GM19240 (cell line): ENCODE measurements at regions not wholly inside any gene's neighbourhood (a gene's known extent, or its start where the extent isn't known, plus 50 kb on each side); places are given as distances from the start of the nearest gene placed in this dataset.

ENCODE experiments used
- DNase-seq: peaks from one replicate; pipeline ENCODE4 v3.0.0; 2011; ENCODE audit warnings: low spot score; ENCODE audit not compliant: insufficient read length

DNA sequence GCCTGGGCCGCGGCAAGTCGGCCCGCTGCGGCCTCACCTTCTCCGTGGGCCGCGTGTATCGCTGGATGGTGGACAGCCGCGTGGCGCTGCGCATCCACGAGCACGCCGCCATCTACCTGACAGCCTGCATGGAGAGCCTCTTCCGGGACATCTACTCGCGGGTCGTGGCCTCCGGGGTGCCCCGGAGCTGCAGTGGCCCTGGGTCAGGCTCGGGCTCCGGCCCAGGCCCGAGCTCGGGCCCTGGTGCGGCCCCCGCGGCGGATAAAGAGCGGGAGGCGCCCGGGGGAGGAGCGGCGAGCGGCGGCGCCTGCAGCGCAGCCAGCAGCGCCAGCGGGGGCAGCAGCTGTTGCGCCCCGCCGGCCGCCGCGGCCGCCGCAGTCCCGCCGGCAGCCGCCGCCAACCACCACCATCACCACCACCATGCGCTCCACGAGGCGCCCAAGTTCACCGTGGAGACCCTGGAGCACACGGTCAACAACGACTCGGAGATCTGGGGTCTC is 226.2 kb upstream of the CRY1 start:
- no peak for DNase-seq

DNA sequence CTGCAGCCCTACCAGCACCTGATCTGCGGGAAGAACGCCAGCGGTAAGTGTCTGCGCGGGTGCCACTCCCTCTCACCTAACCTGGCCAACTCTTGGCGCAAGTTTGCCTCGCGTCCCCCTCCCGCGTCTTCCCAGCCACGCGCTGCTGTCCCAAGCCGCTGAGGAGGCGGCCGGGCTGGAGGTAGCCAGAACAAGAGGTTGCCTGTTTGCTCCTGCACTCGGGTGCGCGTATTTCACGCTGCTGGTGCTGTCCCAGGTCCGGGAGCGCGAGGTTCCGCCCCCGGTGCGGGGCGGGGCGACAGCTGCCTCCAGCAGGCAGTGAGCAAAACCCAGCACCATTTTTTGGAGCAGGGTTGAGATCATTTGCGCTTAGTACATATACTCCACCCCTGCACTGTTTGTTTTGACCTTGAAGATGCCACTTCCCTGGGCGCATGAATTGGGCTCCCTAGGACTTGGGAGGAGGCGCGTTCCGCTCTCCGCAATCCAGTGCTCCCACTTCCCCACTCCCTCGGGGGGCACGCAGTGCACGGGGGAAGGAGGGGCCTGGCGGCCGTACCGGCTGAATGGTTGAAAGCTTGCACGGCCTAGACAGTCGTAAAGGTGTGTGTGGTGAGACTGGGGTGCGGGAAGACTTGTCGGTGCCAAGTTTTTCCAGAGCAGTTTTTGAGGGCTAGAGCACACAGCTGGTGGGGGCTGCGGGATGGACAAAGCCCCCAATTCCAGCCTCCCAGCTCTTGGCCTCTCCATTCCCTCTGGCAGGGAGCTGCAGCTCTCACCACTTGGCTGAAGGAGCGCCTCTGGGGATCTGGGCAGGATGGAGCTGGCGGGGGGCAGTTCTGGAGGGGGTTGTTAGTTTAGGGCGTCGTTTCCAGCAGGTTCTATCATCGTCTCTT is 226.9 kb upstream of the CRY1 start:
- DNase-seq, result no peak

DNA sequence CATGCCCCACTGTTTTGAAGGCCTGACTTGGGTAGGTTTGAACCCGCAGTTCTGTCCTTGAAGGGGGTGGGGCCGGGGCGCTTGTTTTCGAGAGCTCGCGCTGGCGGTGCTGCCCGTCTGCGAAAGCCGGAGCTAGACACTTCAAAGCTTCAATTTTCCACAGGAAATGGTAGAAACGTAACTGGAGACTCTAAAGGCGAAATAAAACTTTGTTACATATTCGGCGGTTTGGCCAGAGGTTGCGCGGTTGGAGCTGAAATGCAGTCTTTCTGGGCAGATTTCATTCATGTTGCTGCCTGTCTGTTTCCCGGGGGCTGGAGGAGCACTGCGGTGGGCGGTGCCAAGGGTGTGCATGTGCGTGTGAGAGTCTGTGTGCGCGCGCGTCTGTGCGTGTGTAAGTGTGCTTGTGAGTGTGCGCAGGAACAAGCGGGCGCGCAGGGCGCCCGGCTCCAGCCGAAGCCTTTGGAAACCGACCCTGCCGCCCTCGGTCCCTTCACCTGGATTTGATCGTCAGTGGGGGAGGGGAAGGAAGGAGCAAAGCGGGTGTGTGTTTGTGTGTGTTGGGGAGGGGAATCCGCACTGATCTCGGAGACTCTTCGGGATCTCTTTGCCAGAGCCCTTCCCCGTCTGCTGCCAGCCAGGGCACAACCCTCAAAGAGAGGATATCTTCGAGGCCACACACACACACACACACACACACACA is 227.7 kb upstream of the CRY1 start:
- DNase-seq, result no peak

DNA sequence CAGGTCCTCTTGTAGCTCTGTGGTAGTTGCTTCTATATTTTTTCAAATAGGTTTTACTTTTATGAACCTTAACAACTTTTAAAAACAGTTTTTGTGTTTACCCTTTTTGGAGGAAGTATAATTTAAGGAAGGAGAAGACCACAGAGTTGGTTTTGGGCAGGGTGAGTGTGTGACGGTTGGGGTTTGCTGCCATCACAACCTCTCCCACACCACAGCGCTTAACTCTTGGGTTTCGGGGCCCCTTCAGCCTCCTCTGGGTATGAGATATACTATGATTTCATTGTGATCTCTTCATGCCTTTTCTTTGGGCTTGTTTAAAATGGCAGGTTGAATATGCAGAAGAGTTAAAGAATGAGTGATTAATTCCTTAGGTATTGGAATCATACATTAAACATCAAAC is 228.7 kb upstream of the CRY1 start:
- no peak for DNase-seq

DNA sequence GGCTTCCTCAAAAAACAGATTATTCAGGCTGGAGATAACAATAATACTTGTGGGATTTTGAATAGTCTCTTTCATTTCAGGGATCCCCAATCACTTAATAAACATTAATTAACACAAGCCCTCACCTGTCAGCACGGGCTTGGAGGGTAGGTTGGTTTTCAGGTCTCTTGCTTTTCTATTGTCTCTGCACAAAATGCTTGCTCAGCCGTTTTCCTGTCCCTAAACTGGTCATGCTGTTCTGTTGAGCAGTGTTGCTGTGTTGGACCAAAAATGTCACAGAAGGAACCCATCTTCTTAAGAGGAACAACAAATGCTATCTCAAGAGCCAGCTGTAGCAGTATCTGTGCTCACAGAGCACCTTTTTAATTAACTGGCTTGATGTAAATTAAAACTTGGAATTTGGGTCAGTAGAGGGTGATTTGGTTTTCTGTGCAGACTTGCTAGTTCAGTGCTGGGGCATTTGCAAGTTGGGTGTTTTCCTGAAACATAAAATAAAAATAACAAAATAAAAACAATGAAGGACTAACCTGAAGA is 231.8 kb upstream of the CRY1 start:
- DNase-seq, result no peak

DNA sequence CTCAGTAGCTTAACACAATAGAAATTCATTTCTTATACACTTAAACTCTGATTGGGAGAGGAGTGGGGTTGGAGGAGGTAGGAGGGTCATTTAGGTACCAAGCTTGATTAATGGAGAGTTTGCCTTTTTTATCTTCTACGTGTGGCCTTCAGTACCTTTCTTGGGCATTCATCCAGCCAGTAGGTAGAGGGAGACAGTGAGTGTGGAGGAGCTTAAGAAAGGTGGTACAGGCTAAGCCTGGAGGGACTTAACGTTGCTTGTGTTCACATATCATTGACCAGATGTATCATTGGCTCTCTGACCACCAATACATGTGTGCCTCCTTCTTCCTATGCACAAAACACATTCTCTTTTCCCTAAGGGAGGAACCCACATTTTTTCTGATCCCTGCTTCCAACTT is 232.9 kb upstream of the CRY1 start:
- DNase-seq, result no peak

DNA sequence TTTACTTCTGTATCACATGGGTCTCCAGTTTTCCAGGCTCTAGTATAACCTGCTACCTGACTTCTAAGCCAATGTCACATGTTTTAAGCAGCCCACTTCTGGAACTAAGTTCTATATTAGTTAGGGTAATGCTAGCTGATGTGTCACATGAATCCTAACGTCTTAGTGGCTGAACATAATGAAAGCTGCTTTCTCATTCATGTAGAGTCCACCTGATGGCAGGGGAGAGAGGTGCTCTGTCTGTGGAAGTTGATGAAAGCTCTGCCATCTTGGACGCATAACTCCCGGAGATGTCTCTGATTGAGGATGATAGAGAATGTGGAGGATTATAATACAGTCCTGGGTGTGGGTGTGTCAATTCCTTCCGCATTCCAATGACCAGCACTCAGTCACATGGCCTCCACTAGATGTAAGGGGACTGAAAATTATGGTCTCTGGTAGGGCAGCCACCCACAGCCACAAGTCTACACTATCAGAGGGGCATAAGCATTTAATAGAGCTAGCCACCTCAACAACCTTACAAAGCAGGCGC is 234.4 kb upstream of the CRY1 start:
- no peak for DNase-seq

DNA sequence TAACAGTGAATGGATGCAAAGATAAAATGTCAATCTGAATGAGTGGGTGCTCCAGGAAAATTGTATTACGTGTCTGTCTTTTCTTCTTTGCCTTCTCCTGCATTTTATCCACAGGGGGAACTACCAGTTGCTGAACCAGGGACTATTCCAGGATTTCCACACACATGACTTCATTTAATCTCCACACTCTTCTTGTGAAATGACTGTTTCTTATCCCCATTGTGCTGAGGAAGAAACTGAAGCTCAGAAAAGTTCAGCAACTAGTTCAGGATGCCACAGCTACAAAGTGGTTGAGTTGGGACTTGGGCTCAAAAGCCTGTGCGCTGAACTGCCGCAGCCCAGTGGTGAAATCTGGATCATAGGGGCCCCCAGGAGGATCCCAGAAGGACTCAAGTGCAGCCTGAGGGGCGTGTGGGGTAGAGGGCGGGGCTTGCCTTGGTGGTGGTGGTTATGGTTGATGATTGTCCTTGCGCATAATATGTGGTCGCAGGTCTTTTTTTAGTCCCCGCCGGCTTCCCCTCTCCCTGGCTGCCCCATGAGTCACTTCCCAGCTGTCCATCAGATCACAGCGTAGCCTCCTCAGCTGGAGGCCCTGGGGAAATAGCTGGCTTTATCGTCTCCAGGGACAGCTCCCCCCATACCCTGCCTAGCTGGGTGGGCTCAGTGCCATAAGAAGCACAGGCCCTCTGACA is 235.2 kb upstream of the CRY1 start:
- no peak for DNase-seq

DNA sequence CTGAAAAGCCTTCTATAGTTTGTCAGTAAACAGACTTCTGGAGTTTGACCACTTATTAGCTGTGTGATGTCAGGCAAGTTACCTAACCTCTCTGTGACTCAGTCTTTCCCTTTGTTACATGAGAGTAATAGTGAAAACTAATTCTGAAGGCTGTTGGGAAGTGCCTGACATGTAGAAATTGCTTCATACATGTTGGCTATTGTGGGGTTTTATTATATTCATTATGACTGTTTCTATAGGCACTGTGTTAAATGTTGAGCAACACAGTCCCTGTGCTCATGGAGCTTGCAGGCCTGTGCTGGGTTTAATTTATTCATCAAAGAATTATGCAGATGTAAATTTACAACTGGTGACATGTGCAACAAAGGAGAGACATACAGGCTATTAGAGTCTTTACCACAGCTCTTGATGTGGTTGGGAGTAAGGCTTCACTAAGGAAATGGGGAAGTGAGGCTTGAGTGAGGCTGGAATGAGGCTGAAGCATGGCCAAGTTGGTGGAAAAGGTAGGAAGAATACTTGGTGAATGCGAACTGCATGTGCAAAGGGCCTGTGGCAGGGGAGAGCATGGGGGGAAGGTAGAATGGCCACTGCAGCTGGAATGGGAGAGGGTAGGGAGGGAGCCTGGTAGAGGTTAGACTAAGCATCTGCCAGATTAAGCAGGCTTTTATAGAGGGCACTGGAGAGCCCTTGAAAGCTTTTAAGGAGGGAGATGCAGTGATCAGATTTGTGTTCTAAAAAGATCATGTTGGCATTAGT is 236.4 kb upstream of the CRY1 start:
- no peak for DNase-seq

DNA sequence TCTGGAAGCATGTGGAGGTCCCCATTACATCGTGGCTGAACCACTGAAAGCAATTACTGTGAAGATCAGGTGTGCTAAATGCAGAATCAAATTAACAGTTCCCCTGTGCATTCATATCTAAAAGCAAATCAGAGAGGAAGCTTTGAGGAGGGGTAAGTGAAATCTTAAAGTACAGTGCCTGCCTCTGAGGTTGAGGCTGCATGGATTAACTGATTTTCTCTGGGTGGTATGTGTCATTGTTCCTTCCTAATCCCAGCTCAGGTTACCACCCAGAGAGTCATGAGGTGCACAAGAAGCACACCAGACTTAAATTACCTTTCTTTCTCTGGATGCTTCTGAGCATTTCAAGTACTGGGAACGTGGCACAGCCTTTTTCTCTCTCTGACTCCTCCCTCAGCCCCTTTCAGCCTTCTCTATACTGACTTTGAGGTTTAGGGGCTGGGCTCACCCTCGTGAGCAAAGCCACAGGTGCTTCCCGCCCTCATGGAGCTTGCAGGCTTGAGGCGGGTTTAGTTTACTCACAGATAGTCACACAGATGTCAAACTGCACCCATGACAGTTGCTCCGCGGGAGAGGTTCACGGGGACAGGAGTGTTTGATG is 237.6 kb upstream of the CRY1 start:
- DNase-seq, result no peak

DNA sequence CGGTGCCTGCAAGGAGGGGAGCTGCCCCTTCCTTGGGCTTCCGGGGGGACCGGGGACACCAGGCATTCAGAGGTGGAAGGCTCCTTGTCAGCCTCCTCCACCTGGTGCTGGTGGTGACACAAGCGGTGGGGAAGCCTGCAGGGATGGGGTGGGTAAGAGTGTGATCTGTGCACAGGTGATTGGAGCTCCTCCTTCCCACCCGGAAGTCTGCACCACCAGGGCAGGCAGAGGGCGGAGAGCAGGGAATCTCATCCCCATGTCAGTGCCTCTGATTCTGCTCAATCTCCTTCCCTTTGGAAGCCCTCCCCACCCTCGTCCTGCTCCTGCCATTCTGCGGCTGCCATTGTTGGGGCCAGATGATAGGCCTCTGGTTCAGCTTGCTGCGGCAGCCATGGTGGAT is 238.1 kb upstream of the CRY1 start:
- DNase-seq, result no peak

DNA sequence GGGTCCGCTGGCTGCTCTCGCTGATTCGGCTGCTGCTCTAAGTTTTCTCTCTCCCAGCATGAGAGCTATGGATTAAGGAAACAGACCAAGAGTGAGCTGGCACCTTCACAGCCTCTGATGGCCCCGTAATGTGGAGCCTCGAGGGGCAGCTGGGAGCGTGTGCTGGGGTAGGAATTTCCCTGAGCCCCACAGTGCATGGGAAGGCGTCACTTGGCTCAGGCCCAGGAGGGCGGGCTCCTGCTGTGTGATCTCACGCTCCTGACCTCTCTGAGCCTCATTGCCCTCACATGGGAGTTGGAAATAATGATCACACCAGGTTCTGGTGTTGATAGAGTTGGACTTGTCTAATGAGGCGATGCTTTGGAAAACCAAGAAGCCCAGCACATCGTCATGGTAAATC is 238.6 kb upstream of the CRY1 start:
- DNase-seq, result no peak

DNA sequence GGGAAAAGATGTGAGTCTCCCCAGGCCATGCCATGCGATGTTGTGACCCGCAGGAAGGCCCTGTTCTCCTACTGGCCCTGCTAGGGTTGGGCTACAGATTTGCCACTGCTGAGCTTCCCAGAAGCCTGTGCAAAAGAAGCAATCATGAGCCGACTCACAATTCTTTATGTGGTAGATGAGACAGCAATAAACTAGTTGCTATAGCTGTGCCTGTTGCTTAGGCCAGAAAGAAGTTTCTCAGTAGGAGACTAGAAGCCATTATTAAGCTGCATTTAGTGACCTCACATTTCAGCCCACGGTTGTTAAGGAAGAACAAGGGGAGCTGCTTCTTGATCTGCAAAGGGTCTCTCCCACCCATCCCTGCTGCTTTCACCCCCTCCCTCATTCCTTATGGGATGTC is 239.4 kb upstream of the CRY1 start:
- DNase-seq, result no peak

DNA sequence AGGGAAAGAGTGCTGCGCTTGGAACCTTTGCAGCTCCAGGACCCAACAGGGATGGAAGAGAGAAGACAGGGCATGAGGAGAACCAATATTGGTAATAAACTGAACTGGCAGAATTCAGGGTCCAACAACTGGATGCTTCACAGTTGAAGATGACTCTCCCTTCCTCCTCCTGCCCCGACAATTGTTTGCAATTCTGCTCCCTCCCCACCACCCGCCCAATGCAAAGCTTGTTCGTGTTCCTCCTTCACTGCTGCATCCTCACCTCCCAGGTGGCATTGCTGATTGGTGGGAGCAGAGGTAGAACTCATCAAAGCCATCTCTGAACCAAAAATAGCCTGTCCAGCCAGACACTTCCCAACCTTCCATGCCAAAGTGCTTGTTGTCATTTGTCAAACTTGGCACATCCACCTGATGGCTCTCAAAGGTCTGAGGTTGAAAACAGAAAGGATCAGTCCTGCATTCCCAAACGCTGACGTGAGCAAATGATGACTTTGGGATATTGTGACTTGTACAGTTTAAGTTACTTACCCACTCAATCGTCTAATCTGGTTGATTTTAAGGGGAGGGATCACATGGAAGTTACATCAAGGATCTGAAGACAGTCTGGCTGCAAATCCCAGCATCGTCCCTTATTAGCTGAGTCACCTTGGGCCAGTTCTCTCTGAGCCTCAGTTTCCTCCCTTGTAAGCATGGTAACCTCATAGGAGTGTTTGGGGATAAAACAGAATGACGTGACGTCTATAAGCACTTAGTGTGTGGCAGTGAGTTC is 242.6 kb upstream of the CRY1 start:
- no peak for DNase-seq

DNA sequence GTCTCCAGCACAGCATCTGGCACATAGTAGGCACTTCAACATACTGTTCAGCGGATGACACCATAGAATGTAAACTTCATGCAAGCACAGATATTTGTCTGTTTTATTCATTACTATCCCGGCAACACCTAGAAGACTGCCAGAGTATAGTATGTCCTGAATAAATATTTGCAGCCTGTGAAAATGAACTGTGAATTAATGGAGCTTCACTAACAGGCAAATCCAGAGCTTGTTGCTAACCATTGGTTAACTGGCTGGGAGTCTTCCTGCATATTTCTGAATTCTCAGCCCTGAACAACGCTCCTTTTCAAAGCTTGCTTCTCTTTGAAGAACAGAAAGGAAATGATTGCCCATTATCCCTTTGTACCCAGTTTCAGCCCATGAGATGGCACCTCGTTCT is 243.3 kb upstream of the CRY1 start:
- DNase-seq, result no peak

DNA sequence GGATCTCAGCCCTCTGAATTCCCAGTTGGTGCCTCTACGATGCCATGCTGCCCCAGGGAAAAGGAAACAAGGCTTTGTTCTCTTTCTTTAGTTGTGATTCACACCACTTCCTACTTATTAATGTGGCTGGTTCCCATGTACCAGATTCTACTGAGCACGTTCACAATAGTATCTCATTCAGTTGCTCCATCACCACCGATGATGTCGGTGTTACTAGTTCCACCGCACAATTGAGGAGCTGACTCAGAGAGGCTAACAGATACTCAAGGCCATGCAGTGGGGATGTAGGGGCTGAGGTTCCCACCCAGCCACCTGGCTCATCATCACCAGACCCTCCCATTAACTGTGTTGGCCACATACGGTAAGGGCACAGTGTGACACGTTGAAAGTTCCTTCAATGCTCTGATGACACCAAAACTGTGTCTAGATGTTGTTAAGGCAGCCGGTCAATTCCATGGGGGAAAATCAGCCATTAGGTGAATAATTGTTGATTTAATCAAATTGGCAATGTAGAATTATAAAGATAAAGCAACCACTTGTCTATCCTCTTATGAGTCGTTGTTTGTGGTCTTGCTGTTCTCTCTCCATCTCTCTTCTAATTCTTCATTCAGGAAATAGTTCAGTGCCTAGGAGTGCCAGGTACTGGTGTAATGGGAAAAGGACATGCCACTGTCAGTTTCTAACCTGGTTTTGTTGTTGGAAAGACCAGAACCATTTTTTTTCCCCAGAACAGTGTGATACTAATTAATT is 244.2 kb upstream of the CRY1 start:
- no peak for DNase-seq

DNA sequence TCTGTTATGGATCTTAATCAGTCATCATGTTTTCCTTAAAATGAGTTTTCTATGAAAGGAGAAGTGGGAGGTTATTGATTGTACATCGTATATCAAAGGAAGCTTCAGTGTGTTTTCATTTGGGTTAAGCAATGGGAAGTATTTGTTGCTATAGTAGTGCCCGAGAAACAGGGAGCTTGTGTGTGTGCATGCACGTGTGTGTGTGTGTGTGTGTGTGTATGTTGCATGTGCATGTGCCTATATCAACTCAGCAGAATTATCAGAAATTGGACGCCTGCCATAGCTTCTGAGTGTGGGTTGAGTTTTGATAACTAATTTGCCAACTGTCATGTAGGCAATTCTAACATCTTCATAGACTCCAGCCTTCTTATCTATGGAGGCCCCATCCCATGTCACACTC is 246.1 kb upstream of the CRY1 start:
- DNase-seq, result no peak

DNA sequence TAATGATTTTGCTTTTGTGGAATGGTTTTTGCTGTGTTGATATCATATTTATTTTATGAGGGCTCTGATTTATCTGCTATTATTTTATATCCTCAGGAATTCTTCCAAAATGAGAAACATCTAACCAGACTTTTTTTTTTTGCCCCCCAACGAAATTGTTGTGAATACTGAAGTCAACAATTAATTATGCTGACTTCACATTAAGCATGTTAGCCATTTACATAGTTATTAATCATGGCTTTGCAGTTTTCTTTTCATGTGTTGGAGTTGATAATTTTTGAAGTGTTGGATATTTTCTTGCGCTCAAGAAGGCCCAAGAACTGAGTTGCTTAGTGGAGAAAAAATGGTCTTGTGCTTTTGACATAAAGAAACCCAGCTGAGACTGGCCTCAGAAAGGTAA is 246.6 kb upstream of the CRY1 start:
- DNase-seq, result no peak

DNA sequence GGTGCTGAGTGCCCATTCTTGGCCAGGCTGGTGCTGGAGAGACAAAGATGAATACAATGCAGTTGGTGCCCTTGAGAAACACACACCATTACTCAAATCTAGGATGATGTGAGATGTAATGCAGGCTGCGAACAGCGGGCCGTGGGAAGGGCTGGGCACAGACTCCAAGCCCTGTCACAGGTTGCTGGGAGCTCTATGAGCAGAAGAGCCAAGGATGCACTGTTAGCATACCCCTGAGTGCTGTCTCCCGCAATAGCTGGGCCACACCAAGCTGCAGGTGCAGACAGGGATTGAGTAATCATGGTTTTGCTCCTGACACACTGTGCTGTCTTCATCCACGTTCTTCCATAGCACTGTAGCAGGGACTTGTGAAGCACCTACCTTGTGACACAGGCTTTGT is 247.5 kb upstream of the CRY1 start:
- DNase-seq, result no peak
